GM13976 (cell line): ENCODE measurements at regions not wholly inside any gene's neighbourhood (a gene's known extent, or its start where the extent isn't known, plus 50 kb on each side); places are given as distances from the start of the nearest gene placed in this dataset.

Experiments
- DNase-seq: peaks from one replicate; pipeline ENCODE4 v3.0.0; 2012; ENCODE audit warnings: low spot score
- CTCF ChIP-seq: IDR thresholded peaks from 2 replicates; pipeline ENCODE4 v1.5.1; 2012; ENCODE audit warnings: borderline replicate concordance, mild to moderate bottlenecking; ENCODE audit not compliant: insufficient read depth; ENCODE audit errors: extremely low read depth, missing control alignments, control extremely low read depth
- in situ Hi-C: fragments of 300-500 bp; cut with MboI; formaldehyde crosslinking; loops from one replicate; pipeline ENCODE4 v1.12.0; 2022; ENCODE audit warnings: low sequenced_read_pairs, mixed read lengths, inconsistent platforms; ENCODE audit not compliant: unreplicated experiment

- in situ Hi-C loops, result no loop called here
- DNase-seq, result no peak
- no peak for TF ChIP-seq CTCF
Measured at GRCh38 chrX:115400960-115401359, 111.4 kb downstream of the LUZP4 start.

- DNase-seq, result no peak
- no peak for TF ChIP-seq CTCF
Measured at GRCh38 chrX:115402299-115402698, 112.8 kb downstream of the LUZP4 start.

GRCh38 chrX:115408771-115409400, 119.4 kb downstream of the LUZP4 start:
- no peak for DNase-seq
- TF ChIP-seq CTCF, result no peak
- in situ Hi-C loops, result no loop called here

More at GRCh38 chrX:115402299-115402698, 112.8 kb downstream of the LUZP4 start:
- in situ Hi-C loops, result no loop called here

GRCh38 chrX:115409551-115409950, 120.0 kb downstream of the LUZP4 start:
- TF ChIP-seq CTCF, result no peak
- DNase-seq, result no peak
- in situ Hi-C loops, result no loop called here

- in situ Hi-C loops, result no loop called here
- DNase-seq, result no peak
- TF ChIP-seq CTCF, result no peak
Measured at GRCh38 chrX:115410731-115411428, 121.4 kb downstream of the LUZP4 start.

- TF ChIP-seq CTCF, result no peak
- DNase-seq, result no peak
- in situ Hi-C loops, result no loop called here
Measured at GRCh38 chrX:115413246-115413878, 123.8 kb downstream of the LUZP4 start.
